ENCODE measurements at regions not wholly inside any gene's neighbourhood (a gene's known extent, or its start where the extent isn't known, plus 50 kb on each side); places are given as distances from the start of the nearest gene placed in this dataset.
"Not testable (repeated sequence)": the region's sequence is repeated elsewhere in the genome, so short reads cannot be mapped to it uniquely, and the experiment has no call there.

DNA sequence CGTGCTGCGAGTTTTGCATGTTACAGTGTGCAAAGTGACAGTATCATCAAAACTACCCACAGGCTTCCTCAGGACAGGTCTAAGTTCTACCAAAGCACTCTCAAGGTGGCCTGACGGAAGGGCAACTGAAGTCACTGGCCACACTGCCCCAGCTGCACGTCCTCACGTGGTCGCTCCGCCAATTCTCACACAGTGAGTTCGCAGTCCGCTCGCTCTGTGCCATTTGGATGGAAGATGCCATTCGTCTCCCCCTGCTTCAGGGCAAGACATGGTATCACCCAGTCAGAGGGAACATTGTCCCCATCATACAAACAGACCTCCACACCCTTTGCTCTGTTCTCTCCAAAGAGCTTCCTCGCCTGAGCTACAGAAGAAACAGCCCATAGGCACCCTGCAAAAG, 109.6 kb upstream of the COBL start:
- no peak for DNase-seq (ENCODE audit: extremely low read depth in 1 of 2, low read depth in 1 of 2)

DNA sequence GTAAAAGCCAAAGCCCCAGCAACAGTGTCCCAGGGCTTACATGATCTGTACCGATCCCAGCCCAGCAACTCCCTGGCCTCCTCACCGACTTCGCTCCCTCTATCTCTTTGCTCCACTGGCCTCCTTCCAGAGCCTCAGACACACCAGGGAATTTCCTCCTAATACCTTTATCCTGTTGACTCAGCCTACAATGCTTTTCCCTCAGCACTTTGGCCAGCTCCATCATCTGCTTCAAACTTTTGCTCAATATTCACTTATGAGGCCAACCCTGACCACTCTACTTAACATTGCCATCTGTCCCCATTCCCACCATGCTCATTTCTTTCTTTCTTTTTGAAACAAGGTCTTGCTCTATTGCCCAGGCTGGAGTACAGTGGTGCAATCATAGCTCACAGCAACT, 93.3 kb upstream of the COBL start:
- DNase-seq (ENCODE audit: extremely low read depth in 1 of 2, low read depth in 1 of 2) = not testable (repeated sequence)

DNA sequence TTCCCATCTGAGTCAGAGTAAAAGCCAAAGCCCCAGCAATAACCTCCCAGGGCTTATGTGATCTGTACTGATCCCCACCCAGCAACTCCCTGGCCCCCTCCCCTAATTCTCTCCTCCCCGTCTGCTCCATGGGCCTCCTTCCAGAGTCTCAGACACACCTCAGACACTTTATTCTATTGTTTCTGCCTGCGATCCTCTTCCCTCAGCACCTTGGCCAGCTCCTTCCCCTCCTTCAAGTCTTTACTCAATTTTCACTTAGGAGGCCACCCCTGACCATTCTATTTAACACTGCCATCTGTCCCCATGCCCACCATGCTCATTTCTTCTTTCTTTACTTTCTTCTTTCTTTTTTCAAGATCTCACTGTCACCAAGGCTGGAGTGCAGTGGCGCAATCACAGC, 81.0 kb upstream of the COBL start:
- not testable (repeated sequence) for DNase-seq (ENCODE audit: extremely low read depth in 1 of 2, low read depth in 1 of 2)

DNA sequence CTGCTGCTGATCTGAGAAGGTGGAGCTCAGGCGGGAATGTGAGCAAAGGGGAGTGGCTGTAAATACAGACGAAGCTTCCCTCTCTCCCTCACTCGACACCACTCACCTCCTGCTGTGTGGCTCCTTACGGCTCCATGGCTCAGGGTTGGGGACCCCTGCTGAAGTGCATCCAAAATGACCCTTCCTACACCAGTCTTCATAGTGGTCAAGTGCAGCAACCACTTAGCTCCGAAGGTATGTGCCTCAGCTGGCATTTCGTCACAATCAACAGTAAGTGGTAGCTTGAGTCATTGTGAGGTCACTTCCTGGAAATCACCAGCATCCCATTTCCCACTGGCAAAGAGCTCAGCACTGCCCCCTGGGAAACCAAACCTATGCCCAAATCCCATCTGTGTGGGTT, 76.4 kb upstream of the COBL start:
- DNase-seq (ENCODE audit: extremely low read depth in 1 of 2, low read depth in 1 of 2) = not testable (repeated sequence)

DNA sequence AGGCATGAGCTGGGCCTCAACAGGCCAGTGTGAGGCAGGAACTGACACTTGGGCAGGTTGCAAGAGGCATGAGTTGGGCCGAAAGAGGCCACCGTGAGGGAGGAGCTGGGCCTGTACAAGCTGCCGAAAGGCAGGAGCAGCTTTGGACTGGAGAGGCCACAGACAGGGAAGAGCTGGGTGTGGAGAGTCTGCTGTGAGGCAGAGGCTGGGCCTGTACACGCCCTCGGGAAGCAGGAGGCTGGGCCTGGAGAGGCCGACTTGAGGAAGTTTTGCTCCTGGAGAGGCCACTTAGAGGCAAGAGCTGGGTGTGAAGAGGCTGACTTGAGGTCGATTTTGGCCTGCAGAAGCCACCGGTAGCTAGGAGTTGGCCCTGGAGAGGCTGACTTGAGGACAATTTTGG, 73.3 kb upstream of the COBL start:
- DNase-seq (ENCODE audit: extremely low read depth in 1 of 2, low read depth in 1 of 2) = not testable (repeated sequence)

DNA sequence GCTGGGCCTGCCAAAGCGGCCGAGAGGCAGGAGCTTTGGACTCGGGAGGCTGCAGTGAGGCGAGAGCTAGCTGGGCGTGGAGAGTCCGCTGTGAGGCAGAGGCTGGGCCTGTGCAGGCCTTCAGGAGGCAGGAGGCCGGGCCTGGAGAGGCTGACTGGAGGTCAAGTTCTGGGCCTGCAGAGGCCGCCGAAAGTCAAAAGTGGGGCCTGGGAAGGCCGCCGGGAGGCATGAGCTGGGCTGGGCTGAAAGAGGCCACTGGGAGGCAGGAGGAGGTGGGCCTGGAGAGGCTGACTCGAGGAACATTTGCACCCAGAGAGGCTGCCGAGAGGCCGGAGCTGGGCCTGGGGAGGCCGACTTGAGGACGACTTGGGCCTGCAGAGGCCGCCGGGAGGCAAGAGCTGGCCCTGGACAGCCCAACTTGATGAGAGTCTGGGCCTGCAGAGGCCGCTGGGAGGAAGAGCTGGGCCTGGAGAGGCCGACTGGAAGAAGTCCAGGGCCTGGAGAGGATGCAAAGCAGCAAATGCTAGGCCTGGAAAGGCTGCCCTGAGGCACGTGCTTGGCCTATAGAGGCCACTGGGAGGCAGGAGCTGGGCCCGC, 72.7 kb upstream of the COBL start:
- DNase-seq (ENCODE audit: extremely low read depth in 1 of 2, low read depth in 1 of 2) = not testable (repeated sequence)

DNA sequence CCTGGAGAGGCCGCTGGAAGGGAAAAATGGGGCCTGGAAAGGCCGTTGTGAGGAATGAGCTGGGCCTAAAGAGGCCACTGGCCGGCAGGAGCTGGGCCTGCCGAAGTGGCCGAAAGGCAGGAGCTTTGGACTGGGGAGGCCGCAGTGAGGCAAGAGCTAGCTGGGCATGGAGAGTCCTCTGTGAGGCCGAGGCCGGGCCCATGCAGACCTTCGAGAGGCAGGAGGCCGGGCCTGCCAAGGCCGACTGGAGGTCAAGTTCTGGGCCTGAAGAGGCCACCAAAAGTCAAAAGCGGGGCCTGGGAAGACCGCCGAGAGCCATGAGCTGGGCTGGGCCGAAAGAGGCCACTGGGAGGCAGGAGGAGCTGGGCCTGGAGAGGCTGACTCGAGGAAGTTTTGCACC, 71.6 kb upstream of the COBL start:
- not testable (repeated sequence) for DNase-seq (ENCODE audit: extremely low read depth in 1 of 2, low read depth in 1 of 2)

DNA sequence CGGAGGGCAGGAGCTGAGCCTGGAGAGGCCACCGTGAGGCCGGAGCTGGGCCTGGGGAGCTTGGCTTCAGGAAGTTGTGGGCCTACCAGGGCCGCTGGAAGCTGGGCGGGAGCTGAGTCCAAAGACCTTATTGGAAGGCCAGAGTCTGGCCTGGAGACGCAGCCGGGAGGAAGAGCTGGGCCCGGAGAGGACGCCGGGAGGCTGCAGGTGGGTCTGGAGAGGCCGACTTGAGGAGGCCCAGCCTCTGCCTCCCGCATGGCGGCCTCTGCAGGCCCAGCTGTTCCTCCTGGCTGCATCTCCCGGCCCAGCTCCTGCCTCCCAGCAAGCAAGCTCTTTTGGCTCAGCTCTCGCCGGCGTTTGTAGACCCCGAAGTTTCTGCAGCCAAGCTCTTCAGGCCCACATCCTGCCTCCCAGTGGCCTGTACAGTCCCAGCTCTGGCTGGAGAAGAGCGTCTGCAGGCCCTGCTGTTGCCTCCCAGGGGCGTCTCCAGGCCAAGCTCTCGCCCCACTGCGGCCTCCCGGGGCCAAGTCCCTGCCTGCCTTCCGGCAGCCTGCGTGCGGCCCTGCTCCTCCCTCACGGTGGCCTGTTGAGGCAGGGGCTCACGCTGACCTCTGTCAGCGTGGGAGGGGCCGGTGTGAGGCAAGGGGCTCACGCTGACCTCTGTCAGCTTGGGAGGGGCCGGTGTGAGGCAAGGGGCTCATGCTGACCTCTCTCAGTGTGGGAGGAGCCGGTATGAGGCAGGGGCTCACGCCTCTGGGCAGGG, 70.4 kb upstream of the COBL start:
- DNase-seq (ENCODE audit: extremely low read depth in 1 of 2, low read depth in 1 of 2) = not testable (repeated sequence)

DNA sequence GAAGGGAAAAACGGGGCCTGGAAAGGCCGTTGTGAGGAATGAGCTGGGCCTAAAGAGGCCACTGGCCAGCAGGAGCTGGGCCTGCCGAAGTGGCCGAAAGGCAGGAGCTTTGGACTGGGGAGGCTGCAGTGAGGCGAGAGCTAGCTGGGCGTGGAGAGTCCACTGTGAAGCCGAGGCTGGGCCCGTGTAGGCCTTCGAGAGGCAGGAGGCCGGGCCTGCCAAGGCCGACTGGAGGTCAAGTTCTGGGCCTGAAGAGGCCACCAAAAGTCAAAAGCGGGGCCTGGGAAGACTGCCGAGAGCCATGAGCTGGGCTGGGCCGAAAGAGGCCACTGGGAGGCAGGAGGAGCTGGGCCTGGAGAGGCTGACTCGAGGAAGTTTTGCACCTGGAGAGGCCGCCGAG, 69.6 kb upstream of the COBL start:
- not testable (repeated sequence) for DNase-seq (ENCODE audit: extremely low read depth in 1 of 2, low read depth in 1 of 2)

DNA sequence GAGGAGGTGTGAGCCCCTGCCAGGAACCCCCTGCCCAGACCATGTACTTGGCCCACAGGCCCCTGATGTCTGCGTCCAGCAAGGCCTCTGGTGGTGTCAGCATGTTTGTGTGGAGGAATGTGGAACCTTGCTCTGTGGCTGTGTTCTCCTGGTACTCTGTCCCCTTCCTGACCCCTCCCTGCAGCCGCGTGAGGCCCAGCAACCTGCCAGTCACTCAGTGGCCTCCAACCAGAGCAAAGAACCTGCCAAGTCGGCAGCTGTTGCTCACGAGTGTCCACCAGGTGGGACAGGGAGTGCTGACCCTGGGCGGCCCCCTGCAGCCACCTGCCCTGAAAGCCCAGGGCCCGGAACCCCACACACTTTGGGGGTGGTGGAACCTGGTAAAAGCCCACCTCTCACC, 65.6 kb upstream of the COBL start:
- not testable (repeated sequence) for DNase-seq (ENCODE audit: extremely low read depth in 1 of 2, low read depth in 1 of 2)

DNA sequence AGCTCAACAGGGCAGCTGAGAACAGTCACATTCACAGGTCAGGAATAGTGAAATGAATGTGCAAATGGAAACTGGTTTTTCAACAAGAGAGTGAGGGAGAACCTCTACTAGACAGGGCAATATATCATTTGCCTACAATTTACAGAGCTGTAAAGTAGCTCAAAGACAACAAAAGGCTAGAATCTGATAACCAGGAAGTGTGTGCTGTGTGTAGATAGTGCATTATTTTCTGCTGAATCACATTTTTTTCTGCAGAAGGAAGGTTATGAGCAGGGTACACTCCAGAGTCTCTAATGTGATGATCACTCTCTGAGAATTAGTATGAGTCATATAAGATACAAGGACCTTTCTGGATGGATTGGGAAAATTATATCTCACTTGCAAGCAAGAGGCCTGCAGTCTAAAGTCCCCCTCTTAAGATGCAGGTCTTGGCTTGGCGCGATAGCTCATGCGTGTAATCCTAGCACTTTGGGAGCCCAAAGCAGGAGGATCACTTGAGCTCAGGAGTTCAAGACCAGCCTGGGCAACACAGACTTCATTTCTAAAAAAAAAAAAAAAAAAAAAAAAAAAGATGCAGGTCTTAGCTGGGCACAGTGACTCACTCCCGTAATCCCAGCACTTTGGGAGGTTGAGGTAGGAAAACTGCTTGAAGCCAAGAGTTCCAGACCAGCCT, 59.9 kb upstream of the COBL start:
- no peak for DNase-seq (ENCODE audit: extremely low read depth in 1 of 2, low read depth in 1 of 2)

DNA sequence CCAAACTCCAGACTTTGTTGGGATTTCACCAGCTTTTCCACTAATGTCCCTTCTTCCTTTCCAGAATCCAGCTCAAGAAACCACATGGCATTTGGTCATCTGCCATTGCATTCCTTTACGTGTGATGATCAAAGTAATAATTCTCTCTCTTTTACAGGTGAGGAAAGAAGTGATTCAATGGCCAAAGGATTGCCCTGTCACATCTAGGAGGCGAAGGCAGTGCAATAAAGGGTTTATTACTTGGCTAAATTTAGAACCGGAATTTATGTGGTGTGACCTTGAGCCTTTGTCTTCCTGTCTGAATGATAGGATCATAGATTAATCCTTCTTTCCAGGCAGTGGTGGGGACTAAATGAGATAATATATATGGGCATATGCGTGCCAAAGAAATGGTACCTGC, 58.3 kb upstream of the COBL start:
- no peak for DNase-seq (ENCODE audit: extremely low read depth in 1 of 2, low read depth in 1 of 2)

DNA sequence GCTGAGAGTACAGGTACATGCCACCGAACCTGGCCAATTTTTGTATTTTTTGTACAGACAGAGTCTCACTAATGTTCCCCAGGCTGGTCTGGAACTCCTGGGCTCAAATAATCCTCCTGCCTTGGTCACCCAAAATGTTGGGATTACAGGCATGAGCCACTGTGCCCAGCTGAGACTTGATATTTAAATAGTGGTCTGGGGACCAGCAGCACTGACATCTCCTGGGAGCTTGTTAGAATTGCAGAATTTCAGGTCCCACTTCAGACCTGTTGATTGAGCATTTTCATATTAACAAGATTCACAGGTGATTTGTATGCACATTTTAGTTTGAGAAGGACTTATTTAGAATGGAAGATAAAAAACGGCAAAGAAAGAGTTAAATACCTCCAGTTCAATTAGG, 57.0 kb upstream of the COBL start:
- not testable (repeated sequence) for DNase-seq (ENCODE audit: extremely low read depth in 1 of 2, low read depth in 1 of 2)

DNA sequence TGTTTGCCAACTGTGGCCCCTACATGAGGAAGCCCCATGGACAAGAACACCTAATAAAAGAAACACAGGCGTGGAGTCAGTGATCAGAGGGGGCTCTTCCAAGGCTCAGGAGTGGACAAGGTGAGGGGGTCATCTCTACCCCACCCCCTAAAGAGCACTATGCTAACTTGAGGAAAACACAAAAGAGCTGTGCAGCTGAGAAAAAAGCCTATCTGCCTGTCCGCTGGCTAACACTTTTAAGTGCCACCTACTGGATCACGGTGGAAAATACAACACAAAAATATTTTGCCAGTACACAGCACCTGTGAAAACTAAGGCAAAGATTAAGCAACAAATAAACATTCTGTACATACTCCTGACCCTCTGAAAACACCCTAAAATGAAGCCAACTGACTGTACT, 53.1 kb upstream of the COBL start:
- DNase-seq (ENCODE audit: extremely low read depth in 1 of 2, low read depth in 1 of 2) = no peak

DNA sequence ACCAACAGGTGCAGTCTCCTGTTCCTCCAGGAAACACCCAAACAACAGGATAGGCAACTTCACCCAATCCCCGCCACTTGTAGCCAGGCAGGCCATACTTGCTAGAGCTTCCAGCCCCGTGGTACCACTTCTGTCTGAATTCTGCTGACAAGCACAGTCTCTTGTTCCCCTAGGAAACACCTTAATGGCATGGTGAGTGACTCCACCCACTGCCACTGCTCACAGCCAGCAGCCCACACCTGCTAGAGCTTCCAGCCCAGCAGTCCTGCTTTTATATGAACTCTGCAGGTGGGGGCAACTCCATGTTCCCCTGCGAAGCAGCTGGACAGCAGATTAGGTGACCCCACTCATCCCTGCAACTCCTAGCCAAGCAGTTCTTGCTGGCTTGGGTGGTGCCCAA, 52.6 kb upstream of the COBL start:
- not testable (repeated sequence) for DNase-seq (ENCODE audit: extremely low read depth in 1 of 2, low read depth in 1 of 2)

DNA sequence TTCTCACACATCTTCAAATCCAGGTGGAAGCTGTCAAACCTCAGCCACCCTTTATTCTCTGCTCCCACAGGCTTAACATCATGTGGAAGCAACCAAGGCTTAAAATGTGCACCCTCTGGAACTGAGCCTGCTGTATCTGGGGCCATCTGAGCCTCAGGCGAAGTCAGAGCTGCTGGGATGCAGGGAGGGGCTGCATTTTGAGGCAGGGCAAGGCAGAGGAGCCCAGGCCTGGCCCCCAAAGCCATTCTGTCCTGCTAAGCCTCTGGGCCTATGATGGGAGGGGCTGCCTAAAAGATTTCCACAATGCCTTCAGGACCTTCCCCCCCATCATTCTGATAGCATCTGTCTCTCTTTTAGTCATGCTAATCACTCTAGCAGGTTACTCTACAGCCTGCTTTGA, 51.7 kb upstream of the COBL start:
- DNase-seq (ENCODE audit: extremely low read depth in 1 of 2, low read depth in 1 of 2) = no peak

DNA sequence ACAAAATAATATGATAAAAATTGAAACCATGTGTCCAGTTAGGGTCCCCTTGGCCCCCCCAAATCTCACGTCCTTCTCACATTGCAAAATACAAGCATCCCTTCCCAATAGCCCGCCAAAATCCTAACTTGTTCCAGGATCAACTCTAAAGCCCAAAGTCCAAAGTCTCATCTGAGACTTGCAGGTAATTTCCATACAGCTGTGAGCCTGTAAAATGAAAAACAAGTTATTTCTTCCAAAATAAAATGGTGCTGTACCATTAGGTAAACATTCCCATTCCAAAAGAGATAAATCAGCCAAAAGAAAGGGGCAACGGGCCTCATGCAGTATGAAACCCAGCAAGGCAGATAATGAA, 51.0 kb upstream of the COBL start:
- DNase-seq (ENCODE audit: extremely low read depth in 1 of 2, low read depth in 1 of 2) = no peak

DNA sequence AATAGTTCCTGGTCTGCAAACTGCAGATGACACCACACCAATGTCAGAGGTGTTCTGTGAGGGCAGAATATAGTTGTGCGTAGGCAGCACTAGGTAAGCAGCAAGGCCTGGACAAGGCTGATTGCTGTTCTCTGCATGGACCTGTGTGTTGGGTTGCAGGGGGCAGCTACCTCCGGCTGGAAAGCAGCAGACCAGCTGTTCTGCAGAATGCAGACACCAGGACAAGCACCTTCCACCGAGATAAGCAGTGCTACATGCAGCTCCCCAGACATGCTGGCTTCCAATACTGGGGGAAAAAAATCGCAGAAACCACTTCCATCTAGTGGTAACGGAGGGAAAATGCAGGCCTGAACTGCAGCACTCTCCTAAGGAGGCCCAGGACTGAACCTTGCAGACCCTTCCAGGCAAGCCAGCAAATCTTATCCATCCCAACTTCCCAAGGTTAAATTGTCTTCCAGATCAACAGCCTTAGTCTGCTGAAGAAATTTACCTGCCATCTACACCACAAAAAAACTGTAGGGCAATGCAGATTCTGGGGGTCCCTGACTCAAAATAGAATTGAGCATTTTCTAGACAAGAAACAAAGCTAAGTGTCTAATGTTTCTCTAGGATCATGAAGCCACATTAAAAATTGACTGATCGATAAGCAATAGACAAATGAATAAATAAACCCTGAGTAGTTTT, 50.5 kb upstream of the COBL start:
- no peak for DNase-seq (ENCODE audit: extremely low read depth in 1 of 2, low read depth in 1 of 2)

Measured in activated CD8-positive, alpha-beta memory T cell treated with anti-CD3 and anti-CD28 coated beads for 1 hour (primary cell).